Smooth muscle cell (in vitro differentiated cells): ENCODE measurements at regions not wholly inside any gene's neighbourhood (a gene's known extent, or its start where the extent isn't known, plus 50 kb on each side); places are given as distances from the start of the nearest gene placed in this dataset.

Experiments used
- DNase-seq: peaks from one replicate; lab custom pipeline; 2025; ENCODE audit not compliant: unreplicated experiment; lab: John Stamatoyannopoulos, UW
- H2AFZ ChIP-seq: fragments of 200-600 bp; sonication (generic); 2 replicates; pipeline ENCODE4 v1.6.0; 2016; ENCODE audit warnings: antibody characterized with exemption, low read depth, mild to moderate bottlenecking
- H3F3A ChIP-seq: fragments of 200-600 bp; sonication (generic); 2 replicates; pipeline ENCODE4 v1.6.0; 2017; ENCODE audit warnings: antibody characterized with exemption, low read depth
- H3K27ac ChIP-seq: fragments of 200-600 bp; sonication (generic); 2 replicates; pipeline ENCODE4 v1.5.1; 2016; ENCODE audit warnings: low read depth, mild to moderate bottlenecking
- H3K27me3 ChIP-seq: fragments of 200-600 bp; sonication (generic); 2 replicates; pipeline ENCODE4 v1.6.1; 2016; ENCODE audit warnings: low read depth, mild to moderate bottlenecking
- H3K36me3 ChIP-seq: fragments of 200-600 bp; sonication (generic); 2 replicates; pipeline ENCODE4 v1.5.1; 2016; ENCODE audit warnings: low read depth
- H3K4me1 ChIP-seq: fragments of 200-600 bp; sonication (generic); 2 replicates; pipeline ENCODE4 v1.5.1; 2016; ENCODE audit warnings: low read depth
- H3K4me2 ChIP-seq: fragments of 200-600 bp; sonication (generic); 2 replicates; pipeline ENCODE4 v1.6.0; 2016; ENCODE audit warnings: mild to moderate bottlenecking
- H3K4me3 ChIP-seq: fragments of 200-600 bp; sonication (generic); 2 replicates; pipeline ENCODE4 v1.5.1; 2016; ENCODE audit warnings: mild to moderate bottlenecking
- H3K79me2 ChIP-seq: fragments of 200-600 bp; sonication (generic); 2 replicates; pipeline ENCODE4 v1.6.0; 2016; ENCODE audit warnings: low read depth, mild to moderate bottlenecking
- H3K9ac ChIP-seq: fragments of 200-600 bp; sonication (generic); 2 replicates; pipeline ENCODE4 v1.6.0; 2016; ENCODE audit warnings: low read depth
- H3K9me3 ChIP-seq: fragments of 200-600 bp; sonication (generic); replicated peaks from 2 replicates; pipeline ENCODE4 v1.5.1; 2016; ENCODE audit warnings: low read depth
- H4K20me1 ChIP-seq: fragments of 200-600 bp; sonication (generic); 2 replicates; pipeline ENCODE4 v1.6.0; 2016; ENCODE audit warnings: low read depth
- WGBS: methylation state at CpG from one replicate; pipeline ENCODE4 v1.1.7; 2016; ENCODE audit warnings: low lambda C conversion rate; 5-methylcytosine and 5-hydroxymethylcytosine counted together
- TF ChIP-seq, protein P1 (sequence below): fragments of 200-600 bp; sonication (generic); IDR thresholded peaks from 2 replicates; pipeline ENCODE4 v1.5.1; 2017; ENCODE audit warnings: borderline replicate concordance, mild to moderate bottlenecking, antibody characterized with exemption; ENCODE audit not compliant: insufficient read depth, poor library complexity, severe bottlenecking

DNA sequence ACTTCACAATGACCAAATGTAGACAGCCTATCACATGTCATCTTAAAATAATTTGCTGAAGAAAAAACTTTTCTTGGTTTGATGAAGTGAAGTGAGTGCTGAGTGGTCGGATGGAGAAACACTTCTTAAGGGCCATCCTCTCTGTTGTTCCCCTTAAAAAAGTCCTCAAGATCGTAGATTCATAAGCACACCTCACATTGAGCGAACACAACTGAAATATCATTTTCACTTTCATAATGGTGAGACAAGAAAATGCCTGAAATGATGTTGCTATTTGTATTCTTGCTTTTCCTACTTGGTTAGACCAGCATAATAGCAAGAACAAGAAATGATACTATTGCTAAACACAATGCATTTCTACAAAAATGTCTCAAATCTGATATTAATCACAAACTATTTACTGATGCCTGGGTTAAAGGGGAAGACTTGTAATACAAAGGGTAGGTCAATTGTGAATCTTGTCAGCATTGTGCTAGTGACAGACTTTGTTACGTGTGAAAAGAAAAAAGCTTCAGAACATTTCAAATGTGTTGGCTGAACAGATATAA, 305.6 kb upstream of the NR3C2 start:
- Histone ChIP-seq H3K4me3 (no peak overlapping the region), H4K20me1 (no peaks in the 10 kb centered on the region), H3K27me3 (no peaks in the 10 kb centered on the region), H3K36me3 (no peaks in the 10 kb centered on the region), H3K4me2 (no peak overlapping the region), H3K4me1 (no peaks in the 10 kb centered on the region), H3K9me3 (no peaks in the 10 kb centered on the region), H3K27ac (no peak overlapping the region), H3K79me2 (no peaks in the 10 kb centered on the region), H2AFZ (no peak overlapping the region), H3F3A (no peaks in the 10 kb centered on the region), H3K9ac (no peak overlapping the region)
- TF ChIP-seq, protein P1, sequence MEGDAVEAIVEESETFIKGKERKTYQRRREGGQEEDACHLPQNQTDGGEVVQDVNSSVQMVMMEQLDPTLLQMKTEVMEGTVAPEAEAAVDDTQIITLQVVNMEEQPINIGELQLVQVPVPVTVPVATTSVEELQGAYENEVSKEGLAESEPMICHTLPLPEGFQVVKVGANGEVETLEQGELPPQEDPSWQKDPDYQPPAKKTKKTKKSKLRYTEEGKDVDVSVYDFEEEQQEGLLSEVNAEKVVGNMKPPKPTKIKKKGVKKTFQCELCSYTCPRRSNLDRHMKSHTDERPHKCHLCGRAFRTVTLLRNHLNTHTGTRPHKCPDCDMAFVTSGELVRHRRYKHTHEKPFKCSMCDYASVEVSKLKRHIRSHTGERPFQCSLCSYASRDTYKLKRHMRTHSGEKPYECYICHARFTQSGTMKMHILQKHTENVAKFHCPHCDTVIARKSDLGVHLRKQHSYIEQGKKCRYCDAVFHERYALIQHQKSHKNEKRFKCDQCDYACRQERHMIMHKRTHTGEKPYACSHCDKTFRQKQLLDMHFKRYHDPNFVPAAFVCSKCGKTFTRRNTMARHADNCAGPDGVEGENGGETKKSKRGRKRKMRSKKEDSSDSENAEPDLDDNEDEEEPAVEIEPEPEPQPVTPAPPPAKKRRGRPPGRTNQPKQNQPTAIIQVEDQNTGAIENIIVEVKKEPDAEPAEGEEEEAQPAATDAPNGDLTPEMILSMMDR: no peak
- no peak for DNase-seq
- 65% methylated on average over 4 of the region's 4 CpGs for WGBS

DNA sequence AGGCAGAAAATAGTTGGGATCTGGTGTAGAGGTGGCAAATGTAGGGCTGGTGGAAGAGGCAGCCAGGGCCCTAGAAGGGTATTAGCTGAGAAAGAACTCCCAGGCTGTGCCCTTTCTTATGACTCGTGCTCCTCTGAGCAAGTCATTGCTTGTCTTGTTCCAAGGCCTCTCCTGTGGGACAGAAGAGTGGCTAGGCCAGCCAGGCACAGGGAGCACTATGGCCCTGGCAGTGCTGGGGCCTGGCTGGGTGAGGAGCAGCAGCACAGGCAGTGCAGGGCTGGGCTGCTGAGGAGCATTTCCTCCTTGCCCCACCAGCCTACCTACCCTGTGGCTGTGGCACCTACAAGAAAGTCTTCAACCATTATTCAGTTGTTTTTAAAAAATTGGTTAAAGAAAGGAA, 298.5 kb upstream of the NR3C2 start:
- 50% methylated on average over 1 of the region's 1 CpG for WGBS

DNA sequence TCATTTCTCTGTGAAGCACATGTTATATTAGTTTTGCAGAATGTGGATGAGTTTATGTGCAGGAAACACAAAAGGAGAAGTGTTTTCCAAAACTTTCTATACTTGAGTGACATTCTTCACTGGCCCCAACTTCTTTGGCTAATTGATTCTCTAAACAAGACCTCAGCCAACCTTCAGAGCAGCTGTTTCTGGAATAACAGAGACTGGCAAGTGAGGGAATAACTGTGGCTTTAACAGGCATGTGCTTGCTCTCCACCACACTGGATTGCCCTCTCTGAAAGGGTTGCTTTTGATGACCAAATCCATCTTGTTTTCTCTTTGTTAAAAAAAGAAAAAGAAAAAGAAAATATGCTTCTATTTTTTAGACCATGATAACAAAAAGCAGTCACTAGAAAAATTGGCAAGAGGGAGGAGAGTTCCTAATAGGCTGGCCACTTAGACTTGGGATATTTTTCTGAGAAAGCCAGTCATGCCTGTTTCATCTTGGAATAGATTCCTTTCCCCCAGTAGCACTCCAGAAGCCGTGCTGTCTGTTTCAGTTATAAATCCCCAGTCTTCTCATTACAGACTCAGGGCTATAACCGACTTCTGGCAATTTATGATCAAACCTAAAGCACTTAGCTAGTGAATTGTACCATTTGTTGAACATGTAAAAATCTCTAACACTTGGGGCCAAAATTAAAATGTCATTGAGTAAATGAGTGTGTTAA, 295.0 kb upstream of the NR3C2 start:
- Histone ChIP-seq H2AFZ (no peak overlapping the region), H3K9ac (no peak overlapping the region), H3K4me2 (no peak overlapping the region), H4K20me1 (no peaks in the 10 kb centered on the region), H3K4me3 (no peak overlapping the region), H3K79me2 (no peaks in the 10 kb centered on the region), H3K9me3 (no peaks in the 10 kb centered on the region), H3K27me3 (peaks cover 12% of the 10 kb centered on the region), H3K36me3 (no peaks in the 10 kb centered on the region), H3K4me1 (no peaks in the 10 kb centered on the region), H3K27ac (no peak overlapping the region), H3F3A (no peaks in the 10 kb centered on the region)
- DNase-seq: no peak
- TF ChIP-seq, protein P1: no peak
- 73% methylated on average over 2 of the region's 2 CpGs for WGBS

More for the DNA sequence above, 298.5 kb upstream of the NR3C2 start:
- H3K36me3 ChIP-seq: no peaks in the 10 kb centered on the region
- H3K4me1 ChIP-seq: no peaks in the 10 kb centered on the region
- H3K79me2 ChIP-seq: no peaks in the 10 kb centered on the region
- H2AFZ ChIP-seq: no peak overlapping the region
- DNase-seq: no peak
- no peak overlapping the region for H3K4me3 ChIP-seq
- H3K4me2 ChIP-seq: no peak overlapping the region
- no peak overlapping the region for H3K27ac ChIP-seq
- no peak overlapping the region for H3K9ac ChIP-seq
- H3F3A ChIP-seq: no peaks in the 10 kb centered on the region
- H3K27me3 ChIP-seq: no peaks in the 10 kb centered on the region
- no peaks in the 10 kb centered on the region for H4K20me1 ChIP-seq
- TF ChIP-seq, protein P1: no peak
- H3K9me3 ChIP-seq: no peaks in the 10 kb centered on the region
